OCI-LY7 (cell line): ENCODE measurements at regions not wholly inside any gene's neighbourhood (a gene's known extent, or its start where the extent isn't known, plus 50 kb on each side); places are given as distances from the start of the nearest gene placed in this dataset.

Experiments
- BruUV-seq: library from RNA; stranded (reverse); fragments of 400-500 nt; replicated peaks from 2 replicates; lab custom pipeline; 2021; lab: Mats Ljungman, UMichigan
- CTCF ChIA-PET: fragments of 300-600 bp; sonication (Branson Sonifier 250); formaldehyde crosslinking; loops from one replicate; lab custom pipeline; 2022; ENCODE audit warnings: antibody characterized with exemption; ENCODE audit not compliant: unreplicated experiment; lab: Charles Lee
- POLR2A ChIA-PET: fragments of 300-600 bp; sonication (Branson Sonifier 250); formaldehyde crosslinking; loops from one replicate; lab custom pipeline; 2022; ENCODE audit warnings: antibody characterized with exemption; lab: Charles Lee
- DNase-seq: peaks from one replicate; pipeline ENCODE4 v3.0.0-alpha.2; 2015; ENCODE audit warnings: low spot score
- H2AFZ ChIP-seq: fragments of 200-600 bp; sonication (generic), shearing (Covaris generic); 2 replicates; pipeline ENCODE4 v1.6.1; 2014; ENCODE audit warnings: mild to moderate bottlenecking, antibody characterized with exemption, low read length, moderate library complexity
- H3K27ac ChIP-seq: fragments of 200-600 bp; sonication (generic); 2 replicates; pipeline ENCODE4 v1.5.1; 2014; ENCODE audit warnings: mixed run types, low read depth, mild to moderate bottlenecking, moderate library complexity, low read length, inconsistent platforms; ENCODE audit not compliant: poor library complexity, severe bottlenecking
- H3K36me3 ChIP-seq: fragments of 200-600 bp; sonication (generic); 2 replicates; pipeline ENCODE4 v1.6.1; 2014; ENCODE audit warnings: mild to moderate bottlenecking, antibody characterized with exemption, low read length, moderate library complexity, mixed read lengths; ENCODE audit not compliant: insufficient read depth
- H3K4me1 ChIP-seq: fragments of 200-600 bp; sonication (generic); 2 replicates; pipeline ENCODE4 v1.5.1; 2014; ENCODE audit warnings: mild to moderate bottlenecking, low read length; ENCODE audit not compliant: insufficient read depth, poor library complexity, severe bottlenecking
- H3K4me2 ChIP-seq: fragments of 200-600 bp; sonication (generic); 2 replicates; pipeline ENCODE4 v1.6.1; 2014; ENCODE audit warnings: mild to moderate bottlenecking, low read length
- H3K4me3 ChIP-seq: fragments of 200-600 bp; sonication (generic); 2 replicates; pipeline ENCODE4 v1.5.1; 2014; ENCODE audit warnings: mild to moderate bottlenecking, low read depth, low read length; ENCODE audit not compliant: poor library complexity, severe bottlenecking
- H3K79me2 ChIP-seq: fragments of 200-600 bp; sonication (generic); 2 replicates; pipeline ENCODE4 v1.6.1; 2016; ENCODE audit warnings: low read depth, mild to moderate bottlenecking, low read length, moderate library complexity, mixed read lengths; ENCODE audit not compliant: insufficient read depth
- H3K9me2 ChIP-seq: fragments of 200-600 bp; sonication (generic); 2 replicates; pipeline ENCODE4 v1.6.1; 2016; ENCODE audit warnings: mild to moderate bottlenecking, low read length, mixed read lengths; ENCODE audit not compliant: insufficient read depth
- H3K9me3 ChIP-seq: fragments of 200-600 bp; sonication (generic); 2 replicates; pipeline ENCODE4 v1.6.1; 2014; ENCODE audit warnings: mild to moderate bottlenecking, mixed run types, low read length, mixed read lengths
- H4K20me1 ChIP-seq: fragments of 200-600 bp; sonication (generic); 2 replicates; pipeline ENCODE4 v1.6.1; 2014; ENCODE audit warnings: mild to moderate bottlenecking, antibody characterized with exemption, low read length, moderate library complexity, mixed read lengths; ENCODE audit not compliant: insufficient read depth
- CTCF ChIP-seq: fragments of 200-600 bp; sonication (generic); conservative IDR thresholded peaks from 2 replicates; pipeline ENCODE4 v1.5.1; 2014; ENCODE audit warnings: mild to moderate bottlenecking, antibody characterized with exemption, low read length, moderate library complexity, mixed read lengths
- EZH2phosphoT487 ChIP-seq: fragments of 200-600 bp; sonication (generic); IDR thresholded peaks from 2 replicates; pipeline ENCODE4 v1.6.1; 2018; ENCODE audit warnings: low read depth, borderline replicate concordance, mild to moderate bottlenecking, mixed run types, antibody characterized with exemption, low read length, moderate library complexity, mixed read lengths
- intact Hi-C: fragments of 100-400 bp; cut with micrococcal nuclease; formaldehyde crosslinking; loops from one replicate; pipeline ENCODE4 v1.10.0; 2022; ENCODE audit not compliant: unreplicated experiment

- no peaks in the 10 kb centered on the region for H3K79me2 ChIP-seq
- ChIA-PET POLR2A (no interaction called here), CTCF (no interaction called here)
- no peak overlapping the region for H2AFZ ChIP-seq
- no peak overlapping the region for H3K27ac ChIP-seq
- no peaks in the 10 kb centered on the region for H3K4me1 ChIP-seq
- no peaks in the 10 kb centered on the region for H3K9me3 ChIP-seq
- intact Hi-C loops = no loop called here
- no peak overlapping the region for H3K4me2 ChIP-seq
- H3K9me2 ChIP-seq = no peaks in the 10 kb centered on the region
- no peak overlapping the region for H3K4me3 ChIP-seq
- no peak for TF ChIP-seq EZH2phosphoT487
- no peak for TF ChIP-seq CTCF
- no peaks in the 10 kb centered on the region for H3K36me3 ChIP-seq
- no peak for DNase-seq
- BruUV-seq = no TSS peak
- H4K20me1 ChIP-seq = no peaks in the 10 kb centered on the region
Measured at GRCh38 chr11:129273944-129274711, 82.0 kb upstream of the ARHGAP32 start.

DNA sequence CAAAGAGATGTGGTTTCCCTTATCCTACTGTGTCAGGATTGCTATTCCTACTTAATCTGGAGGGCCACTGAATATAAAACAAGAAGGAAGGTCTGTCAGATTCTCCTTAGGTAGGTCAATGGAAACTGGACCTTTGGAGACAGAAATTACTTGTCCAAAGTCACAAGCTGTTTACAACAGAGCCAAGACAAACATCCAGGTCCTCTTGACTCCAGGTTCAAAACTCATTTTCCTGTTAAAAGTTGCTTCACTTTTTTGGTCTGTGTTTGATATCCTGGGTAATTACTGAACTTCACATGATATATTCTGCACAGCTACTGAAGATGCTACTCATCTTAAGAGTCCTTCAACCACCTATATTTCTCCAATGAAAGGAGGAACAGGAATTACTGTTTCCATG lies 81.2 kb upstream of the ARHGAP32 start:
- POLR2A ChIA-PET = no interaction called here
- H3K36me3 ChIP-seq = no peaks in the 10 kb centered on the region
- no peaks in the 10 kb centered on the region for H3K79me2 ChIP-seq
- H3K9me2 ChIP-seq = no peaks in the 10 kb centered on the region
- no peaks in the 10 kb centered on the region for H4K20me1 ChIP-seq
- H3K9me3 ChIP-seq = no peaks in the 10 kb centered on the region
- H3K4me3 ChIP-seq = no peak overlapping the region
- DNase-seq = no peak
- H2AFZ ChIP-seq = no peak overlapping the region
- H3K27ac ChIP-seq = no peak overlapping the region
- H3K4me2 ChIP-seq = no peak overlapping the region
- H3K4me1 ChIP-seq = no peaks in the 10 kb centered on the region
- no TSS peak for BruUV-seq
- intact Hi-C loops = no loop called here
- CTCF ChIA-PET = no interaction called here
- TF ChIP-seq CTCF (no peak), EZH2phosphoT487 (no peak)

DNA sequence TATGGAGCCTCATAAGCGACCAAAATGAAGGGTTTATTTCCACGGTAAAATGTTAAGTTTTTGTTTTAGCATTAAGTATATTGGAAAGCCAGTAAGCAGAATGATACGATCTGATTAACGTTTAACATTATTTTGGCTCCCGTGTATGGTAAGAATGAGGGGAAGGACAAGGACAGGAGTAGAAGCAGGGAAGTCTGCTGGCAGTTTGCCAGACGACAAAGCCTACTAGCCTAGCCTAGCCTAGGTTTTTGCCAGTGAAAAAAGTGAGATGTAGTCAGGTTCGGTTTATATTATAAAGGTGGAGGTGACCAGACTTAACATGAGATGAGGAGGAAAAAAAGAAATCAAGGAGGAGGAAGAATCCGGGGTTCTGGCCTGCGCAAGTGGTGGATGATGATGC lies 78.9 kb upstream of the ARHGAP32 start:
- intact Hi-C loops = no loop called here
- Histone ChIP-seq H3K9me3 (no peaks in the 10 kb centered on the region), H3K4me3 (no peak overlapping the region), H3K4me1 (no peaks in the 10 kb centered on the region), H2AFZ (no peak overlapping the region), H3K36me3 (no peaks in the 10 kb centered on the region), H3K27ac (no peak overlapping the region), H4K20me1 (no peaks in the 10 kb centered on the region), H3K79me2 (no peaks in the 10 kb centered on the region), H3K9me2 (no peaks in the 10 kb centered on the region), H3K4me2 (no peak overlapping the region)
- CTCF ChIA-PET = no interaction called here
- DNase-seq = no peak
- BruUV-seq = no TSS peak
- POLR2A ChIA-PET = no interaction called here
- no peak for TF ChIP-seq EZH2phosphoT487
- no peak for TF ChIP-seq CTCF
